GM21576 (cell line): ENCODE measurements at regions not wholly inside any gene's neighbourhood (a gene's known extent, or its start where the extent isn't known, plus 50 kb on each side); places are given as distances from the start of the nearest gene placed in this dataset.

Experiments
- ATAC-seq: cut with Tn5 transposase; IDR thresholded peaks from one replicate; pipeline ENCODE4 v1.9.1; 2021; ENCODE audit warnings: mild to moderate bottlenecking, moderate library complexity; ENCODE audit not compliant: unreplicated experiment

DNA sequence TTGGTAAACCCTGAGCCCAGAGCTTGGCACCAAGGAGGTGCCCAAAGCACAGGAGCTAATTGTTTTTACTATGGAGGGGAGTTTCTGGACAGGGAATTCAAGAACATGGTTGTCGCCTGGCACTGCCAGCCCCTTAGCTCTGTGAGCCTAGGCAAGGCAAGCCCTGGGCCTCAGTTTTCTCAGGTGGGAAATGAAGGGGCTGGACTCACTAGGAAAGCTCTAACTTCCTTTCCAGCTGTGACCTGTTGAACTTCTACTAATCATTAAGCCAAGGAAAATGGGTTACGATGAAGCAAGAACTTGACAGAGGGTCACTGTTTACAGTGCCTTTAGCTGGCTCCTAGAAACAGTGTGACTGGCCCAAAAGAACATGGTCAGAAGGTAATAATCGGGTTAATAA, 277.2 kb downstream of the SHQ1 start:
- no peak for ATAC-seq

GRCh38 chr3:72569754-72570440, 278.3 kb downstream of the SHQ1 start:
- ATAC-seq = no peak

GRCh38 chr3:72568083-72568482, 280.2 kb downstream of the SHQ1 start:
- no peak for ATAC-seq

- ATAC-seq = no peak
These were observed 280.8 kb downstream of the SHQ1 start for GRCh38 chr3:72567474-72567873.

DNA sequence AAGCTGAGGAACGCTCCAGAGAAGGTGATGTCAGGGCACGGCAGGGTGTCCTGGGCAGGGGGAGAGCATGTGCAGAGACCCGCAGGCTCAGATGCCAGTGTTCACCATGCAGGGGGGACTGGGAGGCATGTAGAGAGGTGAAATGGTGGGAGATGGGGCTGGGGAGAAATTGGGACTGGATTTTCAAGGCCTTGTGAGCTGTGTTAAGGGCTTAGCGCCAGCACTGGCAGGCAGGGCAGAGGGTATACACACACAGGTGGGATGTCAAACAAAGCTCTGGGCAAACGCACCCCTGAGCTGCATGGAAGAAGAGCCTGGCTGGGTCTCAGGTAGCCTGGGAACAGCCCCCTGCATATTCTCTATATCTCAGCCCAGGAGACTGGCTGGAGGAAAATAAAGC, 282.7 kb downstream of the SHQ1 start:
- ATAC-seq = no peak

GRCh38 chr3:72563690-72564370, 284.4 kb downstream of the SHQ1 start:
- ATAC-seq = no peak

DNA sequence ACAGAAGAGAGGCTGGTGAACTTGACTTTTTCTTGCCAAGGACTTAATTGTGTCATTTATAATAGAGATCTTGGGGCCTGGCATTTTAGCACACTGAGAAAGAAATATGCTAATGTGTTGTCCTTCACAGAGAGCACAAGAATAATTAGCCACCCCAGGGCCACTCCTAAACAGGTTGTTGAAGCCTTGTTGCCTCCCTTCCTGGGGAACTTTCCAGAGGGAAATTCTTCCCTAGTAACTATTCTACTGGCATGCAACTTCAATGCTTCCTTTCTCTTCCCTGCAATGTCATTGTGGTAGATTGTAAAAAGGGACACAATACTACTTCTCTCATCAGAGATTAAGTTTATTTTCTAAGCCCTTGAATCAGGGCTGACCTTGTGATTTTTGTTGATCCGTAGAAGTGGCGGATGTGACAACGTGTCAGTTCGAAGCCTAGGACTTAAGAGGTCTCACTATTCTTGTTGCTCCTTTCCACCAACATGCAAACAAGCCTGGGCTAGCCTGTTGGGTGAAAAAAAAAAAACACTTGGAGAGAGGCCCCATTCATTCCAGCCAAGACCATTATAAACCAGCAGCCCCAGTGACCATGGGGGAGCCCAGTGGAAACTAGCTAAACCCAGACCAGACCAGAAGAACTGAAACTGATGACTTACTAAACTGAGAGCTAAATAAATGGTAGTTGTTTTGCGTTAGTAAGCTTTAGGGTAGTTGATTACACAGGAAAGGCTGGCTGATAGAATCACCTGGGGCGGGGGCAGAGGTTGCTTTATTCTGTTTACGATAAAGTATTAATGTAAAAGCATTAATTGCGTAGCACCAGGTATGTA, 287.2 kb downstream of the SHQ1 start:
- ATAC-seq = no peak

DNA sequence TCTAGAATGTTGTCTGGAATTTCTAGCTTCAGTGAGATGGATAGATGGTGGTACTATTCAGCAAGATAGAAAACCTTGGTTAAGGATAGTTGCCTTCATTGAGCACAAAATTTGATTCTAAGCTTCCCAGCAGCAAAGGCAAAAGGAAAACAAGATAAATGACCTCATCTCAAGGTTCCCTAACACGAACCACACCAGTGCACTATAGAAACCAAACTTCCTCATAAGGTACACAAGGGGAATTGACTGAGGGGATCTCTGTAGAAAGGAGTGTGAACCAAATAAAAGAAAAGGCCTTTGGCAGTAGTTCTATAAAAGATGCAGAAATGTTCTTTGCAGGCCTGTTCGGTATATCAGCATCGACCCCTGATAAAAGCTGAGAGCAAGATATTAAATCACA, 288.9 kb downstream of the SHQ1 start:
- no peak for ATAC-seq

DNA sequence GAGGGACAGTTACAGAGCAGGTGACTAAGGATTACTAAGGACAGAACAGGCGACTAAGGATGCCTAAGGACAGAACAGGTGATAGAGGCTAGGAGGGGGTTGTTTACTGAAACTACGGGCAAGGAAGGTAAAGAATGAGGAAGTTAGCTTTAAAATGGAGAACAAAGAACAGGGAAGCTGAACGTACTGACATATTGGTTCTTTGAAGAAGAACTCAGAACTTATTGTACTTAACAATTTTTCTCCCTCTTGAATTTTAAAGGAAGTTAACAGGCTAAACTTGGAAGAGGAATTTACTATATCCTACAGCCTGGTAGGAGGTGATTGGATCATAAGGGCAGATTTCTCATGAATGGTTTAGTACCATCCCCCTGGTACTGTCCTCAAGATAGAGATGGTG, 290.2 kb downstream of the SHQ1 start:
- ATAC-seq = no peak

GRCh38 chr3:72555714-72556113, 292.5 kb downstream of the SHQ1 start:
- ATAC-seq = no peak

DNA sequence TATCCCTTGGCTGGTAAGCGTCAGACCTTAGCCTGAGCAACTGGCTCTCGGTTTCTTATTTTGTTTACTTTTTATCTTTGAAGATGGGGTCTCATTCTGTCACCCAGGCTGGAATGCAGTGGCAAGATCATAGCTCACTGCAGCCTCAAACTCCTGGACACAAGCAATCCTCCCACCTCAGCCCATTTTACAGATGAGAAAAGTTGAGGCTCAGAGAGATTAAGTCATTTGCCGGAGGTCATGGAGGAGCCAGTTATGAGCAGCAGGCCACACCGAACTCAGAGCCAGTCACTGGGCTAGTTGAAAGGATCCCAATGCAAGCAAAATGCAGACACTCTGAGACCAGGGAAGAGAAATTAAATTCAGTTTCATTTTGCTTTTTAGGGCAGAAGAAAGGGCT, 293.6 kb downstream of the SHQ1 start:
- ATAC-seq = no peak

DNA sequence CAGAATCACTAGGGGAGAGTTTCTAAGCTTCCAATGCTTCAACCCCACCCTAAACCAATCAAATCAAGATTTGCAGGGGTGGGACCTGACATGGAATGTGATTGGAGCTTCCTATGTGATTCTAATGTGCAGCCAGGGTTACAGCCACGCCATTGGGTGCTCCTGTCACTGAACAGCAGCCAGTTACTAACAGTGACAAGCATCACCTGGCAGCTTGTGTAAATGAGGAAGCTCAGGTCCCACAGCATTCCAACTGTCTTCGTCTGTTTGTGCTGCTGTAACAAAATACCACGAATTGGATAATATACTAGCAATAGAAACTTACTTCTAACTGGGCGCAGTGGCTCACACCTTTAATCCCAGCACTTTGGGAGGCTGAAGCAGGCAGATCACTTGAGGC, 294.9 kb downstream of the SHQ1 start:
- ATAC-seq = no peak

- ATAC-seq = no peak
These were observed 297.5 kb downstream of the SHQ1 start for GRCh38 chr3:72550582-72551262.

GRCh38 chr3:72549761-72550581, 298.3 kb downstream of the SHQ1 start:
- no peak for ATAC-seq

DNA sequence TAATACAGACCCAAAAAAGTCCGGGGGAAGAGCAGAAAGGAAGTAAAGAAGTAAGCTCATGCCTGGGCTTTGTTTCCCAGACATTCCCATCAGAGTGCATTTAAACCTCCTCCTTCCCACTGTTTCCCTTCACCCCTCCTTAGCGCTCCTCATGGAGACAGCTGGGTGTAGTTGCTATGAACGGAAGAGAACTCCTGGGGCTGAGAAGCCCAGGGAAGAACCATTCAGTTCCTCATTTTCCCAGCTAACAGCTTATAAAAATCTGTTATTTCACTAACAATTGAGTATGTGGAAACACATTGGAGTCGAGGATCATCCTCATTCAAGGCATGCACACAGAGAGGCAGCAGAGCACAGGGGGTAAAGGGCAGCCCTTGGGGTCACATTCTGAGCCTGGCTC, 299.3 kb downstream of the SHQ1 start:
- ATAC-seq = no peak

- ATAC-seq = no peak
These were observed 299.8 kb downstream of the SHQ1 start for GRCh38 chr3:72548461-72548860.

DNA sequence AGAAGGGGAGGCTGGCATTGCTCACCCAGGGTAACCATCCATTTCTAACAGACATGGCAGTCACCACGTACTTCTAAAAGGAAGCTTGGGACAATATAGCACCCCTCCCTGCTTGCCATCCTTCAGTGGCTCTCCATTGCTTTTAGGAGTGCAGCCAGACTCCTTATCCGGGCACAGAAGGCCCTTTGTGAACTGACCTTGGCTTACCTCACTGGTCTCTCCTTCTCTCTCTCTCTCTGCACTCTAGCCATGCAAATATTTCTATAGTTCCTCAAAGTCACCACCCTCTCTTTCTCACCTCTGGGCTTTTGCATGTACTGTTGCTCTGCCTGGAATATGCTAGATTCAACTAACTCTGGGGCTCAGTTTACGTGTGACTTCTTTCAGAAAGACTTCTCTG, 301.1 kb downstream of the SHQ1 start:
- ATAC-seq = no peak

- ATAC-seq = no peak
These were observed 304.0 kb downstream of the SHQ1 start for GRCh38 chr3:72544239-72544638.

- no peak for ATAC-seq
These were observed 305.0 kb downstream of the SHQ1 start for GRCh38 chr3:72543246-72543645.

DNA sequence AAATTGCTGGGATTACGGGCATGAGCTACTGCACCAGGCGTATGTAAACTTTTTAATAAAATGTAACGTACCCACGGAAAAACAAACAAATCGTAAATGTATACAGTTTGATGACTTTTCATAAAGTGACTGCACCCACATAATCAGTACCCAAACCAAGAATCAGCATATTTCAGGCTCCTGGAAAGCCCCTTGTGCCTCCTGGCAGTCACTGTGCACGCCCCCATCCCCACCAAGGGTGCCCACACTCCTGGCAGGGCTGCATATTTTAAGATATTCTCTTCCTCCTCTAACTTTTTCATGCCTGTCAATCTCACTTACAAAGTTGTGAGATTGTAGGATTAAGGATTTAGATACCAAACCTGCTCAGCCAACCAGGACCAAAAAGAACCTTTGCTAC, 305.5 kb downstream of the SHQ1 start:
- ATAC-seq = no peak

DNA sequence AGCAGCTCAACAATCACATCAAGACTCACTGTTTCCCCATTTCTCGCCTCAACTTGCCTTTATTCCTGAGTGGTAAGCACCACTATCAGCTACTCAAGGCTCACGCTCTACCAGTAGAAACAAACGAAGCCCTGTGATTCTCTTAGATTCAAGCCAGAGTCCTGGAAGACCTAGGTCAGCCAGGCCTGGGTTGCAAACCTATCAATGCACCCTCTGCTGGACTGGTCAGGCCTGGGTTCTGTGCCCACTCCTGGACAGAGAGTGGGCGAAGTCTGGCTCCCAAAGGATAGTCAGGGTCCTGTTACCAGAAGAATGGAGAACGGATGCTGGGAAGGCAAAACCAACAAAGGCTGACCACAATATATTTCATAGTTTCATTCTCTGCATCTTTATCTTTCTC, 308.4 kb downstream of the SHQ1 start:
- ATAC-seq = no peak
